ENCODE measurements at regions not wholly inside any gene's neighbourhood (a gene's known extent, or its start where the extent isn't known, plus 50 kb on each side); places are given as distances from the start of the nearest gene placed in this dataset.

- no peak for TF ChIP-seq GATA3 (IDR thresholded peaks at IDR 0.05; ENCODE audit: low read depth, low read length)
- no peak for TF ChIP-seq GATA2 (IDR thresholded peaks at IDR 0.05; ENCODE audit: low read depth, low read length)
These were observed 229.1 kb upstream of the IGFBP3 start for GRCh38 chr7:46150202-46150601.

All from SH-SY5Y (cell line).